Smooth muscle cell (in vitro differentiated cells): ENCODE measurements at regions not wholly inside any gene's neighbourhood (a gene's known extent, or its start where the extent isn't known, plus 50 kb on each side); places are given as distances from the start of the nearest gene placed in this dataset.

Experiments
- DNase-seq: peaks from one replicate; lab custom pipeline; 2025; ENCODE audit not compliant: unreplicated experiment; lab: John Stamatoyannopoulos, UW
- H2AFZ ChIP-seq: fragments of 200-600 bp; sonication (generic); 2 replicates; pipeline ENCODE4 v1.6.0; 2016; ENCODE audit warnings: antibody characterized with exemption, low read depth, mild to moderate bottlenecking
- H3F3A ChIP-seq: fragments of 200-600 bp; sonication (generic); 2 replicates; pipeline ENCODE4 v1.6.0; 2017; ENCODE audit warnings: antibody characterized with exemption, low read depth
- H3K27ac ChIP-seq: fragments of 200-600 bp; sonication (generic); 2 replicates; pipeline ENCODE4 v1.5.1; 2016; ENCODE audit warnings: low read depth, mild to moderate bottlenecking
- H3K27me3 ChIP-seq: fragments of 200-600 bp; sonication (generic); 2 replicates; pipeline ENCODE4 v1.6.1; 2016; ENCODE audit warnings: low read depth, mild to moderate bottlenecking
- H3K36me3 ChIP-seq: fragments of 200-600 bp; sonication (generic); 2 replicates; pipeline ENCODE4 v1.5.1; 2016; ENCODE audit warnings: low read depth
- H3K4me1 ChIP-seq: fragments of 200-600 bp; sonication (generic); 2 replicates; pipeline ENCODE4 v1.5.1; 2016; ENCODE audit warnings: low read depth
- H3K4me2 ChIP-seq: fragments of 200-600 bp; sonication (generic); 2 replicates; pipeline ENCODE4 v1.6.0; 2016; ENCODE audit warnings: mild to moderate bottlenecking
- H3K4me3 ChIP-seq: fragments of 200-600 bp; sonication (generic); 2 replicates; pipeline ENCODE4 v1.5.1; 2016; ENCODE audit warnings: mild to moderate bottlenecking
- H3K79me2 ChIP-seq: fragments of 200-600 bp; sonication (generic); 2 replicates; pipeline ENCODE4 v1.6.0; 2016; ENCODE audit warnings: low read depth, mild to moderate bottlenecking
- H3K9ac ChIP-seq: fragments of 200-600 bp; sonication (generic); 2 replicates; pipeline ENCODE4 v1.6.0; 2016; ENCODE audit warnings: low read depth
- H3K9me3 ChIP-seq: fragments of 200-600 bp; sonication (generic); replicated peaks from 2 replicates; pipeline ENCODE4 v1.5.1; 2016; ENCODE audit warnings: low read depth
- H4K20me1 ChIP-seq: fragments of 200-600 bp; sonication (generic); 2 replicates; pipeline ENCODE4 v1.6.0; 2016; ENCODE audit warnings: low read depth
- CTCF ChIP-seq: fragments of 200-600 bp; sonication (generic); IDR thresholded peaks from 2 replicates; pipeline ENCODE4 v1.5.1; 2017; ENCODE audit warnings: borderline replicate concordance, mild to moderate bottlenecking, antibody characterized with exemption; ENCODE audit not compliant: insufficient read depth, poor library complexity, severe bottlenecking
- WGBS: methylation state at CpG from one replicate; pipeline ENCODE4 v1.1.7; 2016; ENCODE audit warnings: low lambda C conversion rate; 5-methylcytosine and 5-hydroxymethylcytosine counted together

DNA sequence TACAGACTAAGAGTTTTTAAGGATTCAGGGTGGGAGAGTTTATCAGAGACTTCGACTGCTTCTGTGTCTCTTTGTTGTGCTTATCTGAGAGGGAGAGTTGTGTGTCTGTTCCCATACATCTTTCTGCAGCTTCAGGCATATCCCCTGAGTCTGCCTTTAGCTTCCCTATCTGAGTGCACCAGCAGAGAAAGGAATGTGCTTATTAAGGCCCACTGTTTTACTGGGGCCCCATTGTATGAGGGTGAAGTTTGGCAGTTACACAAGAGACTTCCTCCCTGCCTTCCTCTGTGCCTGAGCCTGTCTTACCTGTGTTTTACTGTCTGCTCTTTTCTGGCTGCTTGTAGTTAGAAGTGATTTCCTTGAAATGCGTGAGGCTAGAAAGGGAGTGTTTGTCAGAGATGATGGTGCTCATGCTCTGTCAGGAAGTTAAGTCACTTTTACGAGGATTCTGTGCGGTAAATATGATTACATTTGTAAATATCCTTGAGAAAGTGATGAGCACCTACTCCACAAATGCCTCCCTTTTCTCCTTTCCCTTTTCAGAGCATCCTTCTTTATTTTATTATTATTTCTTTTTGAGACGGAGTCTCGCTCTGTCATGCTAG lies 1228.9 kb upstream of the MIR17HG start:
- Histone ChIP-seq H3K79me2 (no peaks in the 10 kb centered on the region), H4K20me1 (no peaks in the 10 kb centered on the region), H3K27me3 (no peaks in the 10 kb centered on the region), H3K9me3 (no peaks in the 10 kb centered on the region), H3K9ac (no peak overlapping the region), H3K27ac (no peak overlapping the region), H3F3A (no peaks in the 10 kb centered on the region), H3K4me1 (no peaks in the 10 kb centered on the region), H3K4me2 (no peak overlapping the region), H3K36me3 (no peaks in the 10 kb centered on the region), H2AFZ (no peak overlapping the region), H3K4me3 (no peak overlapping the region)
- no peak for TF ChIP-seq CTCF
- DNase-seq, result no peak
- 71% methylated on average over 6 of the region's 6 CpGs for WGBS

DNA sequence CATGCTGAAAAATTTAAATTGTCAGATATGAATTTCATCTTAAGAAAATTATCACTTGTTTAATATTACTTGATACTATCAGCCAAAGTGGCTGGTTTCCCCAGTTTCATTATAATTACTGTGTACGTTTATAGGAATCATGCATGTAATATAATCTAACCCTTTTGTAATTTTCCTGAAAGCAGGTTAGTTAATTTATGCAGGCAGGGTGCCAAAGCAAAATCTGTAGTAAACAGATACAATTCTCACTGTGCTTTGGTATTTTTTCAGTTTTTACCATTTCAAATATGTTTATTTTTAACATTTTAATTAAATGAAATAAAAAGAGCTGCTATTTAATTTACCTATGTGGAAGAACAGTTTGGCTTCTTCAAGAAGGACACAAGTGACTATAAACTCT lies 1227.5 kb upstream of the MIR17HG start:
- no peaks in the 10 kb centered on the region for H3F3A ChIP-seq
- no peak for TF ChIP-seq CTCF
- no peak overlapping the region for H3K9ac ChIP-seq
- no peaks in the 10 kb centered on the region for H4K20me1 ChIP-seq
- H2AFZ ChIP-seq, result no peak overlapping the region
- no peaks in the 10 kb centered on the region for H3K36me3 ChIP-seq
- 98% methylated on average over 1 of the region's 1 CpG for WGBS
- no peaks in the 10 kb centered on the region for H3K27me3 ChIP-seq
- DNase-seq, result no peak
- H3K4me3 ChIP-seq, result no peak overlapping the region
- H3K27ac ChIP-seq, result no peak overlapping the region
- H3K4me1 ChIP-seq, result no peaks in the 10 kb centered on the region
- H3K79me2 ChIP-seq, result no peaks in the 10 kb centered on the region
- H3K9me3 ChIP-seq, result no peaks in the 10 kb centered on the region
- H3K4me2 ChIP-seq, result no peak overlapping the region

DNA sequence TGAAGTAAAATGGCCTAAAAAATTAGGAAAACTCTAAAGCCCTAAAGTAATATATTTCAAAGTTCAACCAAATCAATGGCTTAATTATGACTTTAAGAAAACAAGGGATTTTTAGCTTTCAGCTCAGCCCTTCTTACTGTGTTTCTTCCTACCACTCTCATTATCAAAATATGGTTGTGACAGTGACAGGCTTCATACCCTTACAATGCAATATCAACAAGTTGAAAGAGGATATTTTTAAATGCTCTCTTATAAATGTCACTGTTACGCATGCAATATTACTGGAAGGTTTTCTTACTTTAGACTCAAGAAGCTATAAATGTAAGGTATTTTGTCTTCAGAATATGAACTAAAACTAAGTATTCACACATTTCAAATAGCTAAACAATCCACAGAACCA lies 1225.7 kb upstream of the MIR17HG start:
- H3K79me2 ChIP-seq, result no peaks in the 10 kb centered on the region
- no peak overlapping the region for H3K4me3 ChIP-seq
- H3K9me3 ChIP-seq, result no peaks in the 10 kb centered on the region
- no peaks in the 10 kb centered on the region for H3K4me1 ChIP-seq
- no peak overlapping the region for H3K4me2 ChIP-seq
- WGBS, result 100% methylated on average over 1 of the region's 1 CpG
- no peak for DNase-seq
- TF ChIP-seq CTCF, result no peak
- H3K27me3 ChIP-seq, result no peaks in the 10 kb centered on the region
- H2AFZ ChIP-seq, result no peak overlapping the region
- H3K9ac ChIP-seq, result no peak overlapping the region
- no peaks in the 10 kb centered on the region for H3F3A ChIP-seq
- H3K36me3 ChIP-seq, result no peaks in the 10 kb centered on the region
- no peaks in the 10 kb centered on the region for H4K20me1 ChIP-seq
- no peak overlapping the region for H3K27ac ChIP-seq

- H3K27ac ChIP-seq, result no peak overlapping the region
- 97% methylated on average over 2 of the region's 2 CpGs for WGBS
- H3K36me3 ChIP-seq, result no peaks in the 10 kb centered on the region
- H3K9me3 ChIP-seq, result no peaks in the 10 kb centered on the region
- H3K4me2 ChIP-seq, result no peak overlapping the region
- no peak overlapping the region for H3K4me3 ChIP-seq
- DNase-seq, result no peak
- H3K9ac ChIP-seq, result no peak overlapping the region
- no peaks in the 10 kb centered on the region for H4K20me1 ChIP-seq
- H3K79me2 ChIP-seq, result no peaks in the 10 kb centered on the region
- H3K27me3 ChIP-seq, result no peaks in the 10 kb centered on the region
- H3K4me1 ChIP-seq, result no peaks in the 10 kb centered on the region
- no peaks in the 10 kb centered on the region for H3F3A ChIP-seq
- H2AFZ ChIP-seq, result no peak overlapping the region
- no peak for TF ChIP-seq CTCF
Observed at GRCh38 chr13:90122531-90122930, 1225.0 kb upstream of the MIR17HG start.
